ENCODE measurements at regions not wholly inside any gene's neighbourhood (a gene's known extent, or its start where the extent isn't known, plus 50 kb on each side); places are given as distances from the start of the nearest gene placed in this dataset.

- Mint-ChIP-seq H3K9me3 (ENCODE audit: low read depth) (no peaks in the 10 kb centered on the region), H3K27ac (no peak overlapping the region), H3K36me3 (ENCODE audit: low read depth) (no peaks in the 10 kb centered on the region), H3K27me3 (peaks cover 15% of the 10 kb centered on the region), H3K4me3 (no peak overlapping the region), H3K4me1 (no peaks in the 10 kb centered on the region)
- intact Hi-C loops (cut with DNase I, micrococcal nuclease): no loop called here
- ATAC-seq: no peak
- ChIA-PET POLR2A (no interaction called here), CTCF (no interaction called here)
- DNase-seq: no peak
Observed at GRCh38 chr10:117723343-117723742, 180.8 kb downstream of the EMX2 start.

- Mint-ChIP-seq H3K4me1 (no peaks in the 10 kb centered on the region), H3K4me3 (no peak overlapping the region), H3K36me3 (ENCODE audit: low read depth) (no peaks in the 10 kb centered on the region), H3K9me3 (ENCODE audit: low read depth) (no peaks in the 10 kb centered on the region), H3K27me3 (peaks cover 24% of the 10 kb centered on the region), H3K27ac (no peak overlapping the region)
- intact Hi-C loops (cut with DNase I, micrococcal nuclease): no loop called here
- CTCF ChIA-PET: no interaction called here
- POLR2A ChIA-PET: no interaction called here
- DNase-seq: no peak
- ATAC-seq: no peak
Observed at GRCh38 chr10:117725993-117726392, 183.4 kb downstream of the EMX2 start.

- no peaks in the 10 kb centered on the region for H3K36me3 Mint-ChIP-seq (ENCODE audit: low read depth)
- intact Hi-C loops (cut with DNase I, micrococcal nuclease): no loop called here
- no peaks in the 10 kb centered on the region for H3K4me1 Mint-ChIP-seq
- peaks cover 30% of the 10 kb centered on the region for H3K27me3 Mint-ChIP-seq
- CTCF ChIA-PET: no interaction called here
- no peak for ATAC-seq
- H3K4me3 Mint-ChIP-seq: no peak overlapping the region
- H3K9me3 Mint-ChIP-seq (ENCODE audit: low read depth): no peaks in the 10 kb centered on the region
- POLR2A ChIA-PET: no interaction called here
- no peak for DNase-seq
- H3K27ac Mint-ChIP-seq: no peak overlapping the region
Observed at GRCh38 chr10:117726596-117727295, 184.2 kb downstream of the EMX2 start.

- CTCF ChIA-PET: no interaction called here
- DNase-seq (no peak), ATAC-seq (no peak)
- Mint-ChIP-seq H3K27ac (no peak overlapping the region), H3K9me3 (ENCODE audit: low read depth) (no peaks in the 10 kb centered on the region), H3K4me1 (no peaks in the 10 kb centered on the region), H3K27me3 (peaks cover 27% of the 10 kb centered on the region), H3K4me3 (no peak overlapping the region), H3K36me3 (ENCODE audit: low read depth) (no peaks in the 10 kb centered on the region)
- intact Hi-C loops (cut with DNase I, micrococcal nuclease): no loop called here
- POLR2A ChIA-PET: no interaction called here
Observed at GRCh38 chr10:117727421-117727820, 184.9 kb downstream of the EMX2 start.

- DNase-seq (no peak), ATAC-seq (no peak)
- intact Hi-C loops (cut with DNase I, micrococcal nuclease): no loop called here
- POLR2A ChIA-PET: no interaction called here
- Mint-ChIP-seq H3K36me3 (ENCODE audit: low read depth) (no peaks in the 10 kb centered on the region), H3K4me3 (no peak overlapping the region), H3K4me1 (no peaks in the 10 kb centered on the region), H3K9me3 (ENCODE audit: low read depth) (no peaks in the 10 kb centered on the region), H3K27me3 (peaks cover 23% of the 10 kb centered on the region), H3K27ac (no peak overlapping the region)
- CTCF ChIA-PET: interaction anchor here (0.6 kb wide), 1 partner anchor 153 kb away, joined by 3 read pairs; no protein-coding TSS in a partner anchor
Observed at GRCh38 chr10:117728087-117728486, 185.5 kb downstream of the EMX2 start.

- intact Hi-C loops (cut with DNase I, micrococcal nuclease): no loop called here
- H3K27me3 Mint-ChIP-seq: peaks cover 28% of the 10 kb centered on the region
- no peak for DNase-seq
- no peaks in the 10 kb centered on the region for H3K9me3 Mint-ChIP-seq (ENCODE audit: low read depth)
- no peak overlapping the region for H3K4me3 Mint-ChIP-seq
- no peak for ATAC-seq
- H3K36me3 Mint-ChIP-seq (ENCODE audit: low read depth): no peaks in the 10 kb centered on the region
- H3K27ac Mint-ChIP-seq: no peak overlapping the region
- ChIA-PET POLR2A (no interaction called here), CTCF (interaction anchor here (1.6 kb wide), 1 partner anchor 231 kb away, joined by 3 read pairs; no protein-coding TSS in a partner anchor)
- no peaks in the 10 kb centered on the region for H3K4me1 Mint-ChIP-seq
Observed at GRCh38 chr10:117729156-117729555, 186.6 kb downstream of the EMX2 start.

- intact Hi-C loops (cut with DNase I, micrococcal nuclease): loop anchor here (5.0 to 10.0 kb wide), 2 partner anchors 184 to 196 kb away; no protein-coding TSS in a partner anchor
Observed at GRCh38 chr10:117731121-117731791, 188.7 kb downstream of the EMX2 start.

GRCh38 chr10:117734731-117735405, 192.3 kb downstream of the EMX2 start:
- ChIA-PET CTCF (interaction anchor here (0.6 kb wide), 1 partner anchor 14 kb away, joined by 3 read pairs; no protein-coding TSS in a partner anchor), POLR2A (no interaction called here)
- Mint-ChIP-seq H3K27me3 (peaks cover 35% of the 10 kb centered on the region), H3K27ac (no peak overlapping the region), H3K9me3 (ENCODE audit: low read depth) (no peaks in the 10 kb centered on the region), H3K4me1 (no peaks in the 10 kb centered on the region), H3K36me3 (ENCODE audit: low read depth) (no peaks in the 10 kb centered on the region), H3K4me3 (no peak overlapping the region)
- no peak for ATAC-seq
- no peak for DNase-seq
- intact Hi-C loops (cut with DNase I, micrococcal nuclease): loop anchor here (5.0 to 10.0 kb wide), 3 partner anchors 188 to 203 kb away; no protein-coding TSS in a partner anchor

More at GRCh38 chr10:117731121-117731791, 188.7 kb downstream of the EMX2 start:
- Mint-ChIP-seq H3K9me3 (ENCODE audit: low read depth) (no peaks in the 10 kb centered on the region), H3K27ac (no peak overlapping the region), H3K27me3 (peaks cover 37% of the 10 kb centered on the region), H3K4me1 (no peaks in the 10 kb centered on the region), H3K4me3 (no peak overlapping the region), H3K36me3 (ENCODE audit: low read depth) (no peaks in the 10 kb centered on the region)
- CTCF ChIA-PET: interaction anchor here (0.7 kb wide), 1 partner anchor 108 kb away, joined by 3 read pairs; no protein-coding TSS in a partner anchor
- POLR2A ChIA-PET: no interaction called here
- no peak for DNase-seq
- ATAC-seq: no peak

- no peaks in the 10 kb centered on the region for H3K9me3 Mint-ChIP-seq (ENCODE audit: low read depth)
- no peak overlapping the region for H3K4me3 Mint-ChIP-seq
- CTCF ChIA-PET: no interaction called here
- no peaks in the 10 kb centered on the region for H3K4me1 Mint-ChIP-seq
- no peak overlapping the region for H3K27ac Mint-ChIP-seq
- intact Hi-C loops (cut with DNase I, micrococcal nuclease): loop anchor here (5.0 to 10.0 kb wide), 2 partner anchors 202 to 204 kb away; no protein-coding TSS in a partner anchor
- no peaks in the 10 kb centered on the region for H3K36me3 Mint-ChIP-seq (ENCODE audit: low read depth)
- DNase-seq (no peak), ATAC-seq (no peak)
- POLR2A ChIA-PET: no interaction called here
- H3K27me3 Mint-ChIP-seq: peaks cover 26% of the 10 kb centered on the region
Observed at GRCh38 chr10:117736655-117737054, 194.1 kb downstream of the EMX2 start.

GRCh38 chr10:117740088-117740487, 197.5 kb downstream of the EMX2 start:
- no peaks in the 10 kb centered on the region for H3K4me1 Mint-ChIP-seq
- POLR2A ChIA-PET: no interaction called here
- ATAC-seq: no peak
- H3K36me3 Mint-ChIP-seq (ENCODE audit: low read depth): no peaks in the 10 kb centered on the region
- no peak overlapping the region for H3K4me3 Mint-ChIP-seq
- intact Hi-C loops (cut with DNase I, micrococcal nuclease): no loop called here
- peaks cover 18% of the 10 kb centered on the region for H3K27me3 Mint-ChIP-seq
- H3K9me3 Mint-ChIP-seq (ENCODE audit: low read depth): no peaks in the 10 kb centered on the region
- DNase-seq: no peak
- H3K27ac Mint-ChIP-seq: no peak overlapping the region
- CTCF ChIA-PET: interaction anchor here (0.6 kb wide), 1 partner anchor 704 kb away, joined by 4 read pairs; no protein-coding TSS in a partner anchor

- CTCF ChIA-PET: interaction anchor here (0.5 kb wide), 1 partner anchor 30 kb away, joined by 3 read pairs; no protein-coding TSS in a partner anchor
- no peaks in the 10 kb centered on the region for H3K4me1 Mint-ChIP-seq
Observed at GRCh38 chr10:117740691-117741222, 198.2 kb downstream of the EMX2 start.

More at GRCh38 chr10:117740691-117741222, 198.2 kb downstream of the EMX2 start:
- H3K4me3 Mint-ChIP-seq: no peak overlapping the region
- H3K27me3 Mint-ChIP-seq: peaks cover 13% of the 10 kb centered on the region
- intact Hi-C loops (cut with DNase I, micrococcal nuclease): no loop called here
- H3K36me3 Mint-ChIP-seq (ENCODE audit: low read depth): no peaks in the 10 kb centered on the region
- H3K9me3 Mint-ChIP-seq (ENCODE audit: low read depth): no peaks in the 10 kb centered on the region
- ATAC-seq (no peak), DNase-seq (no peak)
- POLR2A ChIA-PET: no interaction called here
- no peak overlapping the region for H3K27ac Mint-ChIP-seq
